DMS 273 (cell line): ENCODE measurements at regions not wholly inside any gene's neighbourhood (a gene's known extent, or its start where the extent isn't known, plus 50 kb on each side); places are given as distances from the start of the nearest gene placed in this dataset.

Source experiments
- DNase-seq: peaks from one replicate; lab custom pipeline; 2025; ENCODE audit not compliant: unreplicated experiment; lab: John Stamatoyannopoulos, UW

- peak; percentile 8 for DNase-seq
Measured at GRCh38 chr4:113849771-113850170, 88.2 kb upstream of the CAMK2D start.

DNA sequence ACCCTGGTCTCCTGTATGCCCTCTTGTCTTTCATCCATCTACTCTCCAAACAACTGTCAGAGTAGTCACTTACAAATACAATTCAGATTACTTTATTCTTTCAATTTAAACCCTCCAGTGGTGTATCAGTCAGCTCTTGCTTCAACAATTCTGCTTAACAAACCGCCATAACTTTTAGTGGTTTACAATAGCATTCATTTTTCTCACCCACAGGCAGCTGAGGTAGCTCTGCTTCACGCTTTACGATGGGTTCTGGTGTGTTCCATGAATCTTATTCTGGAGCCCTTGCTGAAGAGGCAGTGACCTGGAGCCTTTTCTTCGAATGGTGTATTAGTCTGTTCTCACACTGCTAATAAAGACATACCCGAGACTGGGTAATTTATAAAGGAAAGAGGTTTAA, 86.2 kb upstream of the CAMK2D start:
- DNase-seq: no peak

GRCh38 chr4:113846433-113846832, 84.9 kb upstream of the CAMK2D start:
- no peak for DNase-seq

GRCh38 chr4:113845138-113845537, 83.6 kb upstream of the CAMK2D start:
- no peak for DNase-seq

DNA sequence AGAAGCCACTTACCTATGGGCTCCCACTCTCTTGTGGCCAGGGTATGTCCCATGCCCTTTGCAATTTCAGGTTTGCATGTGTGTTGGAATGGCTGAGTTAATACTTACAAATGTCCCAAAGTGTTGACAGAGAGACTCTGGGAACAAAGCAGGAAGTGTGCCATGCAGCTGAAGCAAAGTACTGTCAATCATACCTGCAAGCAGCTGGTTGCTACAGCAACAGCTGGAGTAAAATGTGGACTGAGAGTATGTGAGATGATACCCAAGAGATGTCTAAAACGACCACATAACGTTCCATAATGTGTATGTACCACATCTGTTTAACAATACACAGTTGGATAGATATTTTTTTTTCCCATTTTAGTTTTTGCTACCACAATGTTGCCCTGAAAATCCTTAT, 82.8 kb upstream of the CAMK2D start:
- no peak for DNase-seq

DNA sequence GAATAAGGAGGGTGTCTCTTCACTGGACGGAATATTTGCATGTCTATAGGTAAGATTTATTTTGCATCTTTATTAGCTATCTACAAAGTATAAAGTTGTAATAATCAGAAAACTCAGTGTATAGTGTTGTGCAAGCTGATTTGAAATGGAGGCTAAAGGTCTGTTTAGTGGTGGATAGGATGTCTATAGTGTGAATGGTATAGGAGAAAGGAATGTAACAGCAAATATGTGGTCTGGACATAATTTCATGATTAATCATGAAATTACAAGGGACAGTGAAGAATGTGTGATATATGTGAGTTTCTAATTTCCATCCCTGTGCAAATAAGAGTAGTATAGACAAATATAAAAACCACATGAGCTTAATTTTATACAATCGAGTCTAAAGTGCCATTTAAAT, 79.3 kb upstream of the CAMK2D start:
- no peak for DNase-seq

DNA sequence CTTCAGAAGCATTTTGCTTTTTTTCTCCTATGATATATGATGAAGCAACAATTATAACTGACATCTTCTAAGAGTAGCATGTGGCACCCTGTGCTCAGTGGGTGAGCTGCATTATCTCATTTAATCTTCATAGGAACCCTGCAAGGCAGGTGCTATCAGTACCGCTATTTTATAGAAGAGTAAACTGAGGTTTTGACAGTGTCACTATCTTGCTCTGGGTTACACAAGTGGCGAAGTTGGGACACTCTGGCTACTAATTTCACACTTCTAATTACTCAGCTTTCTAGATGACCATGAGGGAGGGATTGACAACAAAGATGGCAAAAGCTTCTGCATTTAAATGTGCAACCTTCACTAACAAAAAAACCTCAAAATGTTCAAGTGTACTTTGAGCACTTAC, 76.9 kb upstream of the CAMK2D start:
- no peak for DNase-seq

GRCh38 chr4:113837397-113837796, 75.9 kb upstream of the CAMK2D start:
- DNase-seq: no peak

DNA sequence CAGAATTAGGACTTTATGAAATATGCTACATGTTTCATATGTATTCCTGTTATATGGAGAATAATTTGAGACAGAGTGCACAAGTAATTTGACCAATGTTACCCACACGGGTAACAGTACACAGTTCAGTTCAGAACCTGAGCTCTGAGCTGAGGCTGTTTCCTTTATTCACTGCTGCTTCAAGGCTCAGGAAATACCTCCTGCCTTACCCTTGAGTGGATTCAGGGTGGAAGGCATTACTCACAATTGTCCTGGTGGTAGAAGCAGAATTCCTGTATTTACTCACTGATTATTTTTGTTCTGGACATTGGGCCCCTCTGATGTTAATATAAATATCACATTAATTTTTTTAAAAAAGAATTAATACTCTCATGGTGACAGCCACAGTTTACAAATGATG, 73.5 kb upstream of the CAMK2D start:
- DNase-seq: no peak

DNA sequence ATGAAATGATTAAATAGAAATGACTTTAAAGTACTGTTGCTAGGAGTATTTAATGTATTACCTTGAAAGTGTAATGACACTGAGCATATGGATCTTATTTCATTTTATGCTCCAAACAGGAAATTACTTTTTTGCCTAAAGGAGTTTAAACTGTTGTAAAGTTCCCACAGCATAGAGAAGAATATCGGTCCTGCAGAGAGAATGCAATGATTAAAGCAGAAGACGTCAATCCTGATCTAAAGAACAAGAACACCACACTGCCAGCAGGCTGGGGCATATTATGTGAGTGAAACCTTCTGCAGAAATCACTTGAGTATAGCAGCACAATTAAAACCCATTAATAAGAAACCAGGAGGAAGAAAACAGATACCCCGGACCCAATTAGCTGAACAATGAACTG, 72.8 kb upstream of the CAMK2D start:
- DNase-seq: no peak

GRCh38 chr4:113832803-113833202, 71.3 kb upstream of the CAMK2D start:
- DNase-seq: no peak

DNA sequence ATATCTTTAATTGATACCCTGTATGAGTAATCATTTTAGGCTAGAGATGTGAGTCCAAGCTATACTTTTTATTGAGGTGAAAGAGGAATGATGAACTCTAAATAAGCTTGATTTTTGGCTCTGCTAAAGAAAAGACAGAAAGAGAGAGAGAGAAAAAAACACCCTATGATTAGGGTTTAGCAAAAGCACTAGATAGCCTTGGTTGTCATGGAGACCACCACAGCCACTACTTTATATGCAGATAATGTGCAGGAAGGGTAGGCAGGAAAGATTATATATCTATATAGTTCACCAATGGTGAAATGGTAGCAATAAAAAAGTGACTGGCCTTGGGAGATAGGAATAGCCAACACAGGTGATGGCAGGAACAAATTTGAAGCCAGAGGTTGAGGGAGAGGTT, 69.9 kb upstream of the CAMK2D start:
- no peak for DNase-seq

DNA sequence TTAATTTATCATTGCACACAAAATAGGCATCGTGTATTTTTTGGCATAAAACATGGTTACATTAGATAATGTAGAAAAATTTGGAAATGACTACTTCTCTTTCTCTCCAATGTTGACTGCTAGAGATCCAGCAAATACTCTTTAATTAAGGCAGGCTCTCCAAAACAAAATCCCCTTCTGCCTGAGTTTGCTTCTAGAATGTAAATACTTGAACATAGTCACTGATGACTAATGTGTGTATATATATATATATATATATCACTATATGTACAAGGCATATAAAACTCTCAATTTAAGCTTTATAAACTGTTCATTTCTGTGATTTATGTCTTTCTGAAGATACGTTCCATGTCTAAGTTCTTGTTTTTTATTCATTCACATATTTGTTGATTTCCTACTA, 67.2 kb upstream of the CAMK2D start:
- DNase-seq: no peak

- no peak for DNase-seq
Measured at GRCh38 chr4:113827285-113827684, 65.7 kb upstream of the CAMK2D start.

- no peak for DNase-seq
Measured at GRCh38 chr4:113826421-113826820, 64.9 kb upstream of the CAMK2D start.

GRCh38 chr4:113825272-113825671, 63.7 kb upstream of the CAMK2D start:
- no peak for DNase-seq

DNA sequence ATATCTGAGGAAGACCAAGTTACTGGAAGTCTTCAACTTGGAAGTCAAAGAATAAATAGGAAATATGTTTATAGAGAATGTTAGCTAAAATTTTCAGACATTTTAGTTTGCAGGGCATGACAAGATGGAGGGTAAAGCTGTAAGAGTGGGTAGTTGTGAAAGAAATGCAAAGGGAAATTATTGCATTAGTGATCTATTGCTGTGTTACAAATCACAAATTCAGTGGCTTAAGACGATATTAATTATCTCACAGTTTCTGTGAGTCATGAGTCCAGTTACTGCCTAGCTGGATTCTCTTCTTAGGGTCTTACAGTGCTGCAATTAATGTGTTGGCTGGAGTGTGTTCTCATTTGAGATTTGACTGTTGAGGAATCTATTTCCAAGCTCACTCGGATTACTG, 62.9 kb upstream of the CAMK2D start:
- DNase-seq: no peak

DNA sequence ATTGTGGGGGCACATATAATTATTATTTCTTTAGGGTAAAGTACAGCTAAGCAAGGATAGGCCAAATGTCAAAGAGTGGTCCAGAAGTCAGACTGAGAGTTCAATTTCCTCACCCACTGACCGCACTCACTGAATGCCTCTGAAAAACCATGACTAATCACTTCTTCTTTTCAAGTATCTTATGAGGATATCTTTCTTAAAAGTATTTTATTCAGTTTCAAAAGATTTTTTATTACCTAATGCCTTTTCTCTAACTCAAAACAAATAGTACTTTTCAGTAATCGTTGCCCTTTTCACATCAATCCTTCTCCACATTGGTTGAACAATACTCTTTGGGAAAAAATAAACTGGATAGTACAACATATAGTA, 61.7 kb upstream of the CAMK2D start:
- DNase-seq: no peak

DNA sequence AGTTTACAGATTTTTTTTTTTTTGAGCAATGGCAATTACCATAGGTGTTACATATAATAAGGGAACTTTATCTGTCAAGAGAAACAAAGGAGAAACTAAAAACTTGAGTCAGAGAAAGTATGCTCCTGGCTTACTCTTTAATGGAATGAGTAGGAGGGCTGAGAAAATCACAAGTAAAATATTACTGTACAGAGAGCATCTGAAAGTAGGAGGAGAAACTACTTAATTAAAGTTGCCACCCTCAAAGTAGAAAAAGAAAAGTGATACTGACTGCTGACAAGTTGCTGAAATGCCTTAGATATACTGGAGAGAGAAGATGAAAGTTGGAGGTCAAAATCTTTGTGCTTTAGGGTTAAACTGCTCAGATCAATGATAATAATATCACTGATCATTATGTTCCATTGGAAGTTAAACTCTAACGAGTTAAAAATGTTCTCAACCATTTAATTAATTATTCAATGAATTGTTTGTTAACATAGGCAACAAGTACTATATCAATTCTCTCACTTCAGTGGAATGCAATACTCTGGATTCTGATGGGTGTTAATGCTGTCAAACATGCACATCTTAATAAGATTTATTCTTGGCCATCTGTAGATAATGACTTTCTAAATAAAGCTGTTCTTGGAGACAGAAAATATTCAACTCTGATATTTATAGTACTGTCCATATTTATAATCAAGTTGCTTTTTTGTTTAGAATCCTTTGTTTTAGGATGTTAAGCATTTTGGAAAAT, 61.2 kb upstream of the CAMK2D start:
- DNase-seq: no peak

DNA sequence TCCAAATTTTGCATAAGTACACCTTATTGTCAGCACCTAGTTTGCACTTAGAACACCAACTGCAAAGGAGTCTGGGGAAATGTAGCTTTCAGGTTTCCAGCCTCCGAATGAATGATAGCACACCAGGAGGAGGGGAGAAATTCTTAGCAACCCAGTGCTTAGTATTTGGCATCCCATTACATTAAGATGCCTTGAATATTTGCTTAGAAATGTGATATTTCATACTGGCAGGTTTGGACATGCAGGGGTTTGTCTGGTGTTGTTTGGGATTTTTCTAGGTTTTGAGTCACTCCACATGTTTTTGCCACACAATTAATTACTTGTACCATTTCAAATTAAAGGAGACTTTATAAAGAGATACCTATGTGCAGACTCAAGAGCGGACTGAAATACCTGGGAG, 60.3 kb upstream of the CAMK2D start:
- DNase-seq: no peak

DNA sequence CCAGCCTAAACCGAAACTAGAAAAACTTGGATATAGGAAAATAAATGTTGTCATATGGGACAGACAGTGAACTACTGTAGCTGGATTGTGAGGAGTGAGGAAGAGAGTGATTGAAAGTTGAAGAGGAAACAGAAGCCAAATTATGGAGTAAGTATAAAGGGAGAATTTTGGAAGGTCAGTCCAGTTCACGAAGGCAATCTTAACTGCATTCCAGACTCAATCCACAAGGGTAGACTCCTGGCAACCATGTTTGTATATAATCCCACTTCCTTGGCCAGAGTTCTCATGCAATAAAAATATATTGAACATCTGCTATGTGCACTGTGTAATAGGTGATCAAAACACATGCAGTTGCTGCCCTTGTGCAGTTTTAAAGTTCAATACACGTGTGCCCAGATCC, 58.6 kb upstream of the CAMK2D start:
- no peak for DNase-seq

GRCh38 chr4:113815826-113816225, 54.3 kb upstream of the CAMK2D start:
- DNase-seq: no peak

DNA sequence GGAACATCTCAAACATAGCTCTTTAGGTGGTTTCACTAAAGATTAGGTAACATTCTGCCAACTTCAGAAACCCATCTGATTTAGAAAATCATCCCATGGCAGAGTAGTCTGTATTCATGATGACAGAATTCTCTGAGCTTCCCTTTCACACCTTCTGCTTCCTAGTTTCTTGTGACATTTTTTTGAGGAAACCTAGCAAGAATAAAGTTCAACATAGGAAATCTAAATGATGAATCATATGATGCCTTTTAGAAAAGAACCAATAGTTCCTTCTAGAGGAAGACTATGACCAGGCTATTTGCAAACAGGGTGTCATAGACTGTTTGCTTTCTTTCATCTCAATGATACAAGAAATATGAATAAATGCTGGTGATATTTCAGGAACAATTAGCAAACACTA, 49.8 kb upstream of the CAMK2D start:
- DNase-seq: no peak
